Fibroblast of lung (primary cell): ENCODE measurements at regions not wholly inside any gene's neighbourhood (a gene's known extent, or its start where the extent isn't known, plus 50 kb on each side); places are given as distances from the start of the nearest gene placed in this dataset.

ENCODE experiments used
- DNase-seq, 2 donors: peaks; one replicate each; pipeline versions ENCODE4 v3.0.0 to v3.0.0-alpha.2; 2010; ENCODE audit warnings: low read depth in 2 of 2
- H2AFZ ChIP-seq: 2 replicates; pipeline ENCODE4 v1.5.1; 2012; ENCODE audit warnings: low read length, control low read depth, inconsistent platforms
- H3K27ac ChIP-seq: 2 replicates; pipeline ENCODE4 v1.5.1; 2011; ENCODE audit warnings: low read length, control low read depth; ENCODE audit not compliant: insufficient read depth
- H3K27me3 ChIP-seq: 2 replicates; pipeline ENCODE4 v1.5.1; 2011; ENCODE audit warnings: mild to moderate bottlenecking, low read length; ENCODE audit not compliant: control insufficient read depth, insufficient read depth
- H3K36me3 ChIP-seq: 2 replicates; pipeline ENCODE4 v1.5.1; 2011; ENCODE audit warnings: low read length; ENCODE audit not compliant: control insufficient read depth, insufficient read depth
- H3K4me1 ChIP-seq: 2 replicates; pipeline ENCODE4 v1.5.1; 2011; ENCODE audit warnings: low read length; ENCODE audit not compliant: control insufficient read depth, insufficient read depth; ENCODE audit errors: extremely low read depth
- H3K4me2 ChIP-seq: 2 replicates; pipeline ENCODE4 v1.5.1; 2011; ENCODE audit warnings: low read length, control low read depth; ENCODE audit not compliant: insufficient read depth; ENCODE audit errors: extremely low read depth
- H3K4me3 ChIP-seq, 4 experiments: fragments of 200-600 bp in 1 of 4; sonication (generic) in 1 of 4; replicated peaks in 1 of 4; 2 replicates each; pipeline ENCODE4 v1.5.1; 2011 to 2016; ENCODE audit warnings: low read length in 4 of 4, low read depth in 3 of 4, mild to moderate bottlenecking in 3 of 4, control low read depth in 2 of 4, inconsistent platforms in 1 of 4, mixed read lengths in 1 of 4; ENCODE audit not compliant: insufficient read depth in 1 of 4; ENCODE audit errors: control extremely low read depth in 1 of 4
- H3K79me2 ChIP-seq: 2 replicates; pipeline ENCODE4 v1.5.1; 2012; ENCODE audit warnings: mild to moderate bottlenecking, low read length, inconsistent platforms; ENCODE audit not compliant: control insufficient read depth, insufficient read depth
- H3K9ac ChIP-seq: 2 replicates; pipeline ENCODE4 v1.5.1; 2011; ENCODE audit warnings: mild to moderate bottlenecking, low read length, control low read depth; ENCODE audit not compliant: insufficient read depth
- H3K9me3 ChIP-seq: 2 replicates; pipeline ENCODE4 v1.5.1; 2012; ENCODE audit warnings: low read depth, low read length; ENCODE audit not compliant: control insufficient read depth, insufficient read depth
- H4K20me1 ChIP-seq: 2 replicates; pipeline ENCODE4 v1.5.1; 2011; ENCODE audit warnings: low read length; ENCODE audit not compliant: control insufficient read depth, insufficient read depth; ENCODE audit errors: extremely low read depth
- CTCF ChIP-seq, 2 donors: IDR thresholded peaks in 1 of 2; conservative IDR thresholded peaks in 1 of 2; 1 replicate in 1 of 2; 2 replicates in 1 of 2; pipeline ENCODE4 v1.5.1; 2011 to 2012; ENCODE audit warnings: low read length in 2 of 2, control low read depth in 1 of 2, inconsistent platforms in 1 of 2, low read depth in 1 of 2, mild to moderate bottlenecking in 1 of 2
- EZH2 ChIP-seq: IDR thresholded peaks from 2 replicates; pipeline ENCODE4 v1.5.1; 2012; ENCODE audit warnings: low read length, control low read depth, mild to moderate bottlenecking; ENCODE audit errors: missing control alignments

GRCh38 chr3:148309390-148310035 is 388.2 kb upstream of the AGTR1 start:
- H3K4me3 ChIP-seq, result no peak overlapping the region
- DNase-seq, result peak; percentile 40 to 63
- H3K4me2 ChIP-seq, result no peak overlapping the region
- H3K36me3 ChIP-seq, result no peaks in the 10 kb centered on the region
- TF ChIP-seq EZH2 (no peak), CTCF (conservative IDR thresholded peaks at IDR 0.05 in 1 of 2, IDR thresholded peaks at IDR 0.05 in 1 of 2; ENCODE audit: low read depth in 1 of 2, low read length in 2 of 2) (peak; percentile 87 to 91)
- no peak overlapping the region for H3K27ac ChIP-seq
- peak overlapping the region; percentile 35 for H2AFZ ChIP-seq
- no peaks in the 10 kb centered on the region for H3K79me2 ChIP-seq
- H3K9ac ChIP-seq, result no peak overlapping the region
- H3K27me3 ChIP-seq, result no peaks in the 10 kb centered on the region
- H3K9me3 ChIP-seq, result no peaks in the 10 kb centered on the region
- no peaks in the 10 kb centered on the region for H4K20me1 ChIP-seq
- no peaks in the 10 kb centered on the region for H3K4me1 ChIP-seq

GRCh38 chr3:148315756-148316155 is 381.9 kb upstream of the AGTR1 start:
- Histone ChIP-seq H3K9ac (no peak overlapping the region), H3K4me2 (no peak overlapping the region), H3K27me3 (no peaks in the 10 kb centered on the region), H3K27ac (no peak overlapping the region), H3K4me1 (peaks cover 8% of the 10 kb centered on the region), H3K9me3 (no peaks in the 10 kb centered on the region), H3K4me3 (no peak overlapping the region), H2AFZ (no peak overlapping the region), H4K20me1 (no peaks in the 10 kb centered on the region), H3K36me3 (no peaks in the 10 kb centered on the region), H3K79me2 (no peaks in the 10 kb centered on the region)
- DNase-seq, result no peak
- TF ChIP-seq CTCF (conservative IDR thresholded peaks at IDR 0.05 in 1 of 2, IDR thresholded peaks at IDR 0.05 in 1 of 2; ENCODE audit: low read depth in 1 of 2, low read length in 2 of 2) (no peak), EZH2 (no peak)

GRCh38 chr3:148318240-148318639 is 379.5 kb upstream of the AGTR1 start:
- no peak overlapping the region for H3K4me2 ChIP-seq
- TF ChIP-seq CTCF (conservative IDR thresholded peaks at IDR 0.05 in 1 of 2, IDR thresholded peaks at IDR 0.05 in 1 of 2; ENCODE audit: low read depth in 1 of 2, low read length in 2 of 2), result no peak
- TF ChIP-seq EZH2, result no peak
- no peaks in the 10 kb centered on the region for H3K9me3 ChIP-seq
- H3K27me3 ChIP-seq, result no peaks in the 10 kb centered on the region
- no peak overlapping the region for H2AFZ ChIP-seq
- H4K20me1 ChIP-seq, result no peaks in the 10 kb centered on the region
- H3K79me2 ChIP-seq, result no peaks in the 10 kb centered on the region
- no peak overlapping the region for H3K27ac ChIP-seq
- no peak overlapping the region for H3K9ac ChIP-seq
- no peaks in the 10 kb centered on the region for H3K36me3 ChIP-seq
- no peak overlapping the region for H3K4me3 ChIP-seq
- peak in 1 of 2 donors; percentile 14 for DNase-seq
- H3K4me1 ChIP-seq, result peaks cover 8% of the 10 kb centered on the region
